ENCODE measurements at regions not wholly inside any gene's neighbourhood (a gene's known extent, or its start where the extent isn't known, plus 50 kb on each side); places are given as distances from the start of the nearest gene placed in this dataset.

- peaks cover 15% of the 10 kb centered on the region for H3K9me3 Mint-ChIP-seq
- H3K27me3 Mint-ChIP-seq (ENCODE audit: low read depth): no peaks in the 10 kb centered on the region
- no peaks in the 10 kb centered on the region for H3K36me3 Mint-ChIP-seq (ENCODE audit: low read depth)
- TF ChIP-seq CTCF (IDR thresholded peaks at IDR 0.05; ENCODE audit: unreplicated experiment in 3 of 3): no peak
- no peak overlapping the region for H3K27ac Mint-ChIP-seq
- H3K4me1 Mint-ChIP-seq: no peaks in the 10 kb centered on the region
- H3K4me3 Mint-ChIP-seq: no peak overlapping the region
Measured at GRCh38 chr2:221642447-221642846, 70.3 kb upstream of the EPHA4 start.

DNA sequence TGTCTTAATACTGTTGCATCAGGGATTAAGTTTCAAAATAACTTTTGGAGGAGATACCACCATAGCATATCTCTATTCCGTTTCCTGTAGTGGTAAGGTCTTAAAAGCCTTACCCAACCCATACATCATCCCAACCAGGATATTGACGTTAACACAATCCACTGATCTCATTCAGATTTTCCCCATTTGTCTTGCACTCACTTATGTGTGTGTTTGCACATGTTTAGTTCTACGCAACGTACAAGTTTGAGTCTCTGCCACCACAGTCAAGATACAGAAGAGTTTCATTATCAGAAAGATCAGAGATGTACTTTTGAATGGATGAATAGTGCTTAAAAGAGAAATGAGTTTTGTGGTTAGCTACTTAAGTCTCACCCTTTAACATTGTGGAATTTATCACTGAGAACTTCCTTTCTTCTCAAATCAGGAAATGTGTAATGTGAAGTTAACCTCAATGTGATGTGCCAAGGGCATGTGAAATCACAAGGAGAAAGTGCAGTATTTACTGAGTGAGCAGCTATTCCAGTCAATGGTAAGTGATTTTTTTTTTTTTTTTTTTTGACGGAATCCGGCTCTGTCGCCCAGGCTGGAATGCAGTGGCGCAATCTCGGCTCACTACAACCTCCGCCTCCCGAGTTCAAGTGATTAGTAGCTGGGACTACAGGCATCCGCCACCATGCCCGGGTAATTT is 69.2 kb upstream of the EPHA4 start:
- H3K4me1 Mint-ChIP-seq: no peaks in the 10 kb centered on the region
- no peaks in the 10 kb centered on the region for H3K27me3 Mint-ChIP-seq (ENCODE audit: low read depth)
- H3K4me3 Mint-ChIP-seq: no peak overlapping the region
- H3K27ac Mint-ChIP-seq: no peak overlapping the region
- TF ChIP-seq CTCF (IDR thresholded peaks at IDR 0.05; ENCODE audit: unreplicated experiment in 3 of 3): no peak
- peaks cover 13% of the 10 kb centered on the region for H3K9me3 Mint-ChIP-seq
- H3K36me3 Mint-ChIP-seq (ENCODE audit: low read depth): no peaks in the 10 kb centered on the region

DNA sequence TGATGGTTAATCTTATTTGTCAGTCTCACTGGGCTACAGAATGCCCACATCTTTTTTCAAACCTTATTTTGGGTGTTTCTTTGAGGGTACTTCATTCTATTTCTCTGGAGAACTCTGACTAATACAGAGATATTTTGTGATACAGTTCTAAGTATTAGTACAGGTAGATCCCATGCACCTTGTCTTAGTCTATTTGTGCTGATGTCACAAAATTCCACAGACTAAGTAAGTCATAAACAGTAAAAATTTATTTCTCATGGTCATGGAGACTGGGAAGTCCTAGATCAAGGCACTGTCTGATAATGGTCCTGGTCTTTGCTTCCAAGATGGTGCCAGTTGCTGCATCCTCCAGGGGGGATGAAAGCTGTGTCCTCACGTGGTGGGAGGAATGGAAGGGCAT is 68.6 kb upstream of the EPHA4 start:
- Mint-ChIP-seq H3K4me1 (no peaks in the 10 kb centered on the region), H3K27me3 (ENCODE audit: low read depth) (no peaks in the 10 kb centered on the region), H3K27ac (no peak overlapping the region), H3K9me3 (peaks cover 11% of the 10 kb centered on the region), H3K4me3 (no peak overlapping the region), H3K36me3 (ENCODE audit: low read depth) (no peaks in the 10 kb centered on the region)
- TF ChIP-seq CTCF (IDR thresholded peaks at IDR 0.05; ENCODE audit: unreplicated experiment in 3 of 3): no peak

DNA sequence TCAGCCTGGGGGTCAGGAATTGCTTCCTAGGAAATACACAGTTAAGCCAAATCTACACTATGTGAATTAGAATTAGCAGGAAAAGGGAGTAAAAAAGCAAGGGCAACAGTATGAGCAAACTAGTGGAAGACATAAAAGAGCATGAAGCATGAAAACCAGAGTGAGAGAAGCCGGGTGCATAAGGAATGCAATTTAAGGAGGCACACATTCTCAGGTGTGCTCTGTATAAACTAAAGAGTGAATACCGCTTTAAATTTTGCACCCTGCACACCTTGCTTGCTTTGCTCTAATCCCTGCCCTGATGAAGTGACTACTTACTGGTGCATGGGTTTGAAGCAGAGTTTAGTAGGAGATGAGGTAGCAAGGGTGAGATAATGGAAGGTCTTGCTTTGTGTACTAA is 65.7 kb upstream of the EPHA4 start:
- Mint-ChIP-seq H3K4me3 (no peak overlapping the region), H3K27ac (peak overlapping the region; percentile 23 to 62 (median 58)), H3K27me3 (ENCODE audit: low read depth) (no peaks in the 10 kb centered on the region), H3K9me3 (peaks cover 6% of the 10 kb centered on the region), H3K4me1 (no peaks in the 10 kb centered on the region), H3K36me3 (ENCODE audit: low read depth) (no peaks in the 10 kb centered on the region)
- no peak for TF ChIP-seq CTCF (IDR thresholded peaks at IDR 0.05; ENCODE audit: unreplicated experiment in 3 of 3)

DNA sequence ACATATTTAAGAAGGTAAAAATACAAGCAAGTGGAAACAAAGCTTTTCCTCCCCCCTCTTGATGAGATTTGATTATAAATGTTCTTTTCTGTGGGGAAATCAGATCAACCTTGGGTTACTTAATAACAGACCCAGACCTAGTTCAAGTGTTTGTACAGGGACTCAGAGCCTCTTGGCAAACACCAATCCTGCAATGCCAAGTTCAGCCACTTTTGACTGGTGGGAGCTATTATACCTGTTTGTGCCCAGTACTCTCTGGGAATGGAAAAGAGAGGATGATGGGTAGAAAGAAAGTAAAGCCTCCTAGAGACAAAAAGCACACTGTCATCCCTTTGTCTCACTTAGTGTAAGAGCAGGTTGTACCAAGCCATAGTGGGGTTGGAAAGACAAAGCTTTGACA is 63.8 kb upstream of the EPHA4 start:
- Mint-ChIP-seq H3K36me3 (ENCODE audit: low read depth) (no peaks in the 10 kb centered on the region), H3K9me3 (no peaks in the 10 kb centered on the region), H3K27ac (peak overlapping the region in 2 of 3 experiments; percentile 49 to 62), H3K4me3 (no peak overlapping the region), H3K4me1 (no peaks in the 10 kb centered on the region), H3K27me3 (ENCODE audit: low read depth) (no peaks in the 10 kb centered on the region)
- peak in 2 of 3 experiments; percentile 23 to 29 for TF ChIP-seq CTCF (IDR thresholded peaks at IDR 0.05; ENCODE audit: unreplicated experiment in 3 of 3)

GRCh38 chr2:221629468-221629867 is 57.4 kb upstream of the EPHA4 start:
- H3K27me3 Mint-ChIP-seq (ENCODE audit: low read depth): no peaks in the 10 kb centered on the region
- no peak overlapping the region for H3K4me3 Mint-ChIP-seq
- no peaks in the 10 kb centered on the region for H3K36me3 Mint-ChIP-seq (ENCODE audit: low read depth)
- TF ChIP-seq CTCF (IDR thresholded peaks at IDR 0.05; ENCODE audit: unreplicated experiment in 3 of 3): no peak
- H3K4me1 Mint-ChIP-seq: no peaks in the 10 kb centered on the region
- no peaks in the 10 kb centered on the region for H3K9me3 Mint-ChIP-seq
- no peak overlapping the region for H3K27ac Mint-ChIP-seq

Data from nephron (organoid).